HK-2 (cell line): ENCODE measurements at regions not wholly inside any gene's neighbourhood (a gene's known extent, or its start where the extent isn't known, plus 50 kb on each side); places are given as distances from the start of the nearest gene placed in this dataset.

Experiments used
- DNase-seq: peaks from one replicate; pipeline ENCODE4 v3.0.0-alpha.2; 2018; ENCODE audit not compliant: unreplicated experiment

GRCh38 chr14:85416771-85417170 lies 113.2 kb upstream of the FLRT2 start:
- DNase-seq: no peak

DNA sequence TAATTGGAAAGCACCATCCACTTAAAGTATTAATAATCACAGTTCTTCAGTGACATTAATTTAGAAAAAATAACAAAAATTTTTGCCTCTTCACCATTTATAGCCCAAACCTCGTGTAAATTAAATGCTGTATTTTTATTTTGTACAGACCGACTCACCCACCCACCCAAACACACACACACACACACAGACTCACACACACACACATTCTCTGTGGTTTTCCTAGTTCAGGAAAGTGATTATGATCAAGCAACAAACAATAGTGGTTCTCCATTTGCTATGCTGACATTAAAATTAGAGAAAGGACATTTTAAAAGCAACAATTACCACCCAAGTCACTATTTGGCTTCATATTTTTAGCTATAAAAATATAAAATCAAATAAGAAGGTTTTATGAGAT lies 112.5 kb upstream of the FLRT2 start:
- DNase-seq: no peak

- no peak for DNase-seq
Observed at GRCh38 chr14:85418721-85419120, 111.2 kb upstream of the FLRT2 start.

DNA sequence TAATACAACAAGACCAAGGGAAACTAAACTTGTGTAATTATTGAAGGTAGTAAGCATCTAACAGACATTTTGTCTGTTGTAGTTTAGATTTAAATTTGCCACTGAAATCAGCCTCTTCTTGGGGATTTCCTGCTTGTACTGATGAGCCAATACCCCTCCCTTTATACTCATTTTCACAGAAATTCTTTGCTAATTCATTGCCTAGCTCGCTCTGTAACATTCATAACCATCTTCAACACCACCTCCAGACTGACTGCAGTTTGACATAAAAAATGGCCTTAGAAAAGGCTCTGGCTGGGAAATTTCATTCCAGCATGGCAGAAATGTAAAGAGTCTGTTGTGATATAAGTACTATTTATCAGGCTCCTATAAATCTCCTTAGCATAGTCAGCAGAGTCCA lies 109.7 kb upstream of the FLRT2 start:
- DNase-seq: no peak

- no peak for DNase-seq
Observed at GRCh38 chr14:85420707-85421106, 109.2 kb upstream of the FLRT2 start.

GRCh38 chr14:85421186-85421877 lies 108.6 kb upstream of the FLRT2 start:
- DNase-seq: peak; percentile 52

DNA sequence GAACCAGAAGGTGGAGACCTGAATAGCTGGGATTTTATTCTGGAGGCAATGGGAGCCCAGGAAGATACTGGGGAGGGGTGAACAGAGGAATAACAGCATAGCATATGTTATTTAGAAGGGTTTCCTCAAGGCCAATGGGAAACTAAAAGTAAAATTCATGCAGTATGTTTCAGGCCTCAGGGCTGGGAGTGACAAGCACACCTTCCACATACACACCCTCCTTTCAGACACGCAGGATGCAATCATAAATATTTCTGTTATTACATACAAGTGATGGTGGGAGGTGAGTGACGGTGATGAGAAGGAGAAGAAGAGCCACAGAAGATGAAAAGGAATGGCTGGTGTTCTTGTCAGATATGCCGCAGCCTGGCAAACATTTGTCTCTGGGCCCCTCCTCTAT lies 106.1 kb upstream of the FLRT2 start:
- no peak for DNase-seq

DNA sequence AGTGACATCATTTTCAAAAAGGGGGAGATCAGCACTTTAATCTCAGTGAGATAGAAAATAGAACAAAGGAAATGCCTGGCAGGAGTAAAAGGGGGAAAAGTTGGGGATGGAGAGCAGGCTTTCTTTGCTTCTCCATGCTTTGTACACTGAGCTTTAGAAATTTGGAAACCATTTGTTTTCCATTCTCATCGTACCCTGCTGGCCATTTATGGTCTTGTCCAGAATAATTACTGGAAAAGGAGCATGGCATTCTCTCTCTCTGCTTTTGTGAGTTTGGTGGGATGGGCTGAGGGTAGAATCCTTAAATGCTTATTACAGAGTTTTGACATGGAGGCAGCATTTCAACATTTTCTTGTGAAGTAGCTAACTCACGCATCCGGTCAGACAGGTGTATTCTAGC lies 104.4 kb upstream of the FLRT2 start:
- no peak for DNase-seq

DNA sequence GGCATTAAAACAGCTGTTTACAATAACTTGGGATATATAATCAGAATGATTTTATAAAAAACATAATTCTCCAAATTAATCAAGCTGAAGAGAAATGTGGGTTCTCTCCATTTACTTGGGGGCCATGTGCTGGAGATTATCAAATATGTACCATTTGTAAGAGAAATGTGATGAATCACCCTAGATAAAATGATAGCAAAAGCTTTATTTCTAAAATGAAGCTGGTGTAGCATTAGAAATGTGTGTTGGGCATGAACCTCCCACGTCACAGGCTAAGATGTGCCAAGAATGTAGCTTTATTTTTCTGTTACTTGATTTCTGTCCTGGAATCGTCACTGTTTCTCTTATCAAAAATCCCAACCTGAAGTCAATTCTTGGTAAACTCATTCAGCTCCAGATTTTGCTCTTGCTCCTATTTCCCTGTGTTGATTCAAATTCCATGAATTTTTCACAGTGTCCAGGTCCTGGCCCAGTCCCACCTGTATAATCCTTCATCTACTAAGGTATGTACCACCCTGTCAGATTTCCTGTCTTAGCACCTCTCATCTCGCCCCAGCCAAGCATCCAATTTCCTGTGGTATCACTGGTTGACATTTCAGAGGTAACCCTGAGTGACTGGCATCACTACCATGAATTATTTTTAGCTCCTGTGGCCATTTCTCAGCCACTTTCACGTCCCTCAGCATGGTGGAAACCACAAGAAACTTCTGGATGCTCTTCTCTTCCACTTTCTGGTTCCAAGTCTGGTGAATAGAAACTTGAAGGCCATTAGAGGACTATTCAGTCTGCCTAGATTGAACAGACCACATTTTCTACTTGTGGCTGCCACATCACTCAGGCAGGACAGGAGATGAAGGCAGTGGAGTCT lies 103.6 kb upstream of the FLRT2 start:
- DNase-seq: no peak

DNA sequence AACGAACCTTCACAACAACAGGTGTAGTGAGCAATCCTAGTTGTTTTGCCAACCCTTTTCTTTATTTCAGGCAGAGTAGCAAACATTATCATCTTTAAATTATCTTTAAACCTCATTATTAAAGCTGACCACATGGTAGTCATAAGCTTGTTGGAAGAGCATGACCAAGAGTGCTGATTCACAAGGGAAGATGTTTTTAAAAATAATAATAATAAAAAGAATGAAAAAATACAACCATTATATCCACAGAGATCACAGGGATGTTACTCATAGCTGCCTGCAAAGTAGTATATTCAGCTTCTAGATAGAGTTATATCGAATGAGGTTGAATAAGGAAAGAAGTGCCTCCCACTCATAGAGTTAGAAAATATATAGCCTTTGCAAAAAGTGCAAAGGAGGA lies 101.0 kb upstream of the FLRT2 start:
- no peak for DNase-seq

- DNase-seq: no peak
Observed at GRCh38 chr14:85437148-85437547, 92.8 kb upstream of the FLRT2 start.

GRCh38 chr14:85438001-85438400 lies 91.9 kb upstream of the FLRT2 start:
- DNase-seq: no peak

DNA sequence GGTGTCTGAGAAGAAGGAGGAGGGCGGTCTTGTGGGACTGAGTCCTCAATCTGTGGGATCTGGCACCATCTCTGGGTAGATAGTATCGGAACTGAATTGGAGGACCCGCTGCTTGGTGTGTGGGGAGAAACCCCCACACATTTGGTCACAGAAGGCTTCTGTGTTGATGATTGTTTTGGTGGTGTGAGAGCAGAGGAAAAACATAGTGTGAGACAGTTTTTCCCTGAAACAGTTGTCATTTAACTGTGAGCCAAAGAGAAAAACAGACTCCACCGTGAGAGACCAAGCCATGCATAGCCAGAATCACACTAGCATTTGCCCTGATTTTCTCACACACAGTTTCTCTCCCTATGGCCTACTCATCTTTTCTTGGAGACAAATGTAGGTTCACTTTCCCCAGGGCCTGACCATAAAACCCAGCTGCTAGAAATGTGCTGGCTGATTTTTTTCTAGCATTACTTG lies 91.4 kb upstream of the FLRT2 start:
- DNase-seq: no peak

GRCh38 chr14:85439696-85440328 lies 90.1 kb upstream of the FLRT2 start:
- peak; percentile 45 for DNase-seq

- no peak for DNase-seq
Observed at GRCh38 chr14:85441909-85442643, 87.9 kb upstream of the FLRT2 start.

GRCh38 chr14:85442996-85443395 lies 86.9 kb upstream of the FLRT2 start:
- no peak for DNase-seq

- peak; percentile 77 for DNase-seq
Observed at GRCh38 chr14:85444635-85445034, 85.3 kb upstream of the FLRT2 start.

- DNase-seq: no peak
Observed at GRCh38 chr14:85445151-85445795, 84.7 kb upstream of the FLRT2 start.

DNA sequence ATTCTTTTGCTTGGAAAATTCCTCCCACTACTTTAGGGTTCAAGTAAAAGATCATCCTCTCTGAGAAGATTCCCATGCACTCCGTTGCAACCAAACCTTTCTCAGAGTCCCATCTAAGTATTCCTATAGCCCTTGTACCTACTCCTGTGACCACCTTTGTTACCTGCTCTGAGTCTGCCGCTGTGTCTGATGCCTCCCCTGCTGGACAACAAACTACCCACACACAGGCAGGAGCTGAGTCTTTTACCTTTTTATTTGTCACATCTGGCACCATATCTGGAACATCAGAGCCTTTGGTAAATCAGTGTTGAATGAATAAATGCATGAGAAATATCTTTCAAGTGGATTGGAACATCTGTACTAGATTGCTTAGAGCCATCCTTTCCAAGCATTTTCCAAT lies 82.1 kb upstream of the FLRT2 start:
- no peak for DNase-seq

DNA sequence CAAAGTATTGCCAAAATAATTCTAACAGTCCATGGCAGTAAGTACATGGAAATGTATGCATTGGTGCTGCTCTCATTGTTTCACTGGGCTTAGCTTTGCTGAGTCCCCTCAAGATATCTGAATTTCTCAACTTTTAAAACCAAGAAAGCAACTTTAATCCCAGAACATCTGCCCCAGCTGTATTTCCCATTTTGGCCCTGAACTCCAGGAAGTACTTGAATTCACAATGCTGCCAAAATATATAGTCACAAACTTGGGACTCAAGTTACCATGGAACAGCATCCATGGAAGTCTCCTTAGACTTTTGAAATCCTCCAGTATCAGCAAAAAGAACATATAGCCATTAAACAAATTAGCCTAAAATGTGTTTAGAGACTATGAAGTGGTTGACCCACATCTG lies 78.5 kb upstream of the FLRT2 start:
- DNase-seq: no peak

DNA sequence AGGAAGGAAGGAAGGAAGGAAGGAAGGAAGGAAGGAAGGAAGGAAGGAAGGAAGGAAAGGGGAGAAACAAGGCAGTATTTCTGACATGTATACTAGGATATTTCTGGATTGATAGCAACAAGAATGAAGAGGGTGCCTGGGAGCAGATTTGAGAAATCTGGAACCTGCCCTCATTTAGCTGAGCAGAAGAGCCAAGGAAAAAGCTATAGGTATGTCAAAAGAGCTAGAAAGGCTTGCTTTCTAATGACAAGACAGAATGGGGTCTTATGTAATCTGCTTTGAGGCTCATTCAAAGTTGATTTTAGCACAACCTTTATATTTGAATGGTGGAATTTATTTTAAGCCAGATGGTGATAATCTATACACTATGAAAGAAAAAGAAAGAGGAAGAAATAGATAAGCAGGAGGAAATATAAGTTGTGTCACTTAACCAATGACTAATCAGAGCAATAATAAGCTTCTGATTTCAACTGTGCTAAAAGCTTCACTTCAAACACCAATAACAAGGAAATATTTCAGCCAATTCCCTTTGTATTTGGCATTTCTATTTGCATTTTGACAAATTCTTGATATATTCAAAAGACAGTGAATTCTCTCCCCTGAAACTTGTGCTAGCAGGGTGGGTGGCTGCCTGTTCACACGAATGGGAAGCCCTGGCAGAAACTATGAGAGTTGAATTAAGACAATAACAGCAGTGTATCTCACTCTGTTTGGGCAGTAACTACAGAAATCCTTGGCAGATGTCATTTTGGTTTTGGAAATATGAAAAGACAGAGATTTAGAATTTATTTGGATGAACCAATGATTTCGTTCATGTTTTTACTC lies 76.3 kb upstream of the FLRT2 start:
- no peak for DNase-seq
